B cell (primary cell): ENCODE measurements at regions not wholly inside any gene's neighbourhood (a gene's known extent, or its start where the extent isn't known, plus 50 kb on each side); places are given as distances from the start of the nearest gene placed in this dataset.
"Not testable (repeated sequence)": the region's sequence is repeated elsewhere in the genome, so short reads cannot be mapped to it uniquely, and the experiment has no call there.

Experiments used
- ATAC-seq: fragments of 200-7000 bp; cut with Tn5 transposase; one replicate; pipeline ENCODE4 v1.10.0; 2021; ENCODE audit warnings: low read depth, mild to moderate bottlenecking, moderate number of reproducible peaks, moderate library complexity
- CTCF ChIA-PET: fragments of 350-600 bp; sonication (Branson Sonifier 250); formaldehyde crosslinking; loops from one replicate; lab custom pipeline; 2021; ENCODE audit warnings: antibody characterized with exemption, inconsistent platforms; lab: Charles Lee
- POLR2A ChIA-PET: fragments of 350-600 bp; sonication (Branson Sonifier 250); formaldehyde crosslinking; loops from one replicate; lab custom pipeline; 2021; ENCODE audit warnings: antibody characterized with exemption; lab: Charles Lee
- DNase-seq: peaks from one replicate; pipeline ENCODE4 v3.0.0; 2013
- H2AFZ ChIP-seq: 2 replicates; pipeline ENCODE4 v1.6.1; 2012; ENCODE audit warnings: mild to moderate bottlenecking, low read depth, low read length; ENCODE audit not compliant: insufficient read depth, poor library complexity, severe bottlenecking
- H3K27ac ChIP-seq, 2 donors: 1 replicate in 1 of 2; 2 replicates in 1 of 2; pipeline ENCODE4 v1.5.1; 2012 to 2013; ENCODE audit warnings: low read length in 2 of 2, mild to moderate bottlenecking in 2 of 2, moderate library complexity in 1 of 2
- H3K27me3 ChIP-seq, 4 experiments: fragments of 200-600 bp in 1 of 4; sonication (generic) in 1 of 4; replicated peaks in 1 of 4; 1 replicate in 2 of 4; 2 replicates in 2 of 4; pipeline versions ENCODE4 v1.6.1 to v1.7.0; 2013 to 2016; ENCODE audit warnings: low read length in 3 of 4, mild to moderate bottlenecking in 2 of 4, mixed read lengths in 1 of 4, moderate library complexity in 1 of 4; ENCODE audit not compliant: insufficient read depth in 4 of 4, control insufficient read depth in 3 of 4; ENCODE audit errors: control extremely low read depth in 1 of 4
- H3K36me3 ChIP-seq, 2 experiments: replicated peaks in 1 of 2; 1 replicate in 1 of 2; 2 replicates in 1 of 2; pipeline versions ENCODE4 v1.6.1 to v1.7.1; 2013; ENCODE audit warnings: low read length in 1 of 2; ENCODE audit not compliant: insufficient read depth in 2 of 2, control insufficient read depth in 1 of 2; ENCODE audit errors: control extremely low read depth in 1 of 2, extremely low read depth in 1 of 2
- H3K4me1 ChIP-seq, 2 donors: fragments of 200-600 bp in 1 of 2; sonication (generic) in 1 of 2; 1 replicate in 1 of 2; 2 replicates in 1 of 2; pipeline versions ENCODE4 v1.5.1 to v1.6.1; 2013 to 2017; ENCODE audit warnings: low read length in 2 of 2; ENCODE audit not compliant: control insufficient read depth in 2 of 2, insufficient read depth in 2 of 2
- H3K4me2 ChIP-seq: replicated peaks from 2 replicates; pipeline ENCODE3; 2012; ENCODE audit warnings: mild to moderate bottlenecking, low read depth, low read length; ENCODE audit not compliant: poor library complexity, severe bottlenecking
- H3K4me3 ChIP-seq, 5 experiments: fragments of 200-600 bp in 1 of 5; sonication (generic) in 1 of 5; 1 replicate in 3 of 5; 2 replicates in 2 of 5; pipeline versions ENCODE4 v1.5.1 to v1.7.0; 2011 to 2016; ENCODE audit warnings: low read length in 4 of 5, mild to moderate bottlenecking in 4 of 5, low read depth in 2 of 5, control low read depth in 1 of 5, moderate library complexity in 1 of 5; ENCODE audit not compliant: insufficient read depth in 1 of 5; ENCODE audit errors: control extremely low read depth in 1 of 5, extremely low read depth in 1 of 5
- H3K79me2 ChIP-seq: fragments of 200-600 bp; sonication (generic); one replicate; pipeline ENCODE4 v1.6.0; 2016; ENCODE audit warnings: low read length; ENCODE audit not compliant: control insufficient read depth, insufficient read depth
- H3K9ac ChIP-seq: fragments of 200-600 bp; sonication (generic); 2 replicates; pipeline ENCODE4 v1.6.1; 2017; ENCODE audit warnings: mild to moderate bottlenecking, low read length, moderate library complexity
- H3K9me3 ChIP-seq, 3 donors: one replicate each; pipeline versions ENCODE4 v1.6.1 to v1.7.1; 2013; ENCODE audit warnings: low read length in 2 of 3; ENCODE audit not compliant: control insufficient read depth in 2 of 3, insufficient read depth in 1 of 3; ENCODE audit errors: control extremely low read depth in 1 of 3
- H4K20me1 ChIP-seq: 2 replicates; pipeline ENCODE4 v1.6.0; 2012; ENCODE audit warnings: mild to moderate bottlenecking, low read length; ENCODE audit not compliant: insufficient read depth, control insufficient read depth, poor library complexity, severe bottlenecking
- H3K27ac Mint-ChIP-seq: one replicate; pipeline ENCODE4 v1.8.0; 2021; ENCODE audit warnings: mixed read lengths
- H3K27me3 Mint-ChIP-seq: one replicate; pipeline ENCODE4 v1.8.0; 2021; ENCODE audit warnings: mixed read lengths
- H3K4me1 Mint-ChIP-seq: one replicate; pipeline ENCODE4 v1.8.0; 2021; ENCODE audit warnings: mixed read lengths
- H3K4me3 Mint-ChIP-seq: one replicate; pipeline ENCODE4 v1.8.0; 2021; ENCODE audit warnings: mixed read lengths
- H3K9me3 Mint-ChIP-seq: one replicate; pipeline ENCODE4 v1.8.0; 2022; ENCODE audit warnings: mixed read lengths; ENCODE audit not compliant: insufficient read depth
- WGBS: methylation state at CpG from one replicate; pipeline ENCODE4 v1.1.5; 2013; ENCODE audit warnings: missing lambda C conversion rate; ENCODE audit not compliant: insufficient coverage; 5-methylcytosine and 5-hydroxymethylcytosine counted together
- intact Hi-C: fragments of 100-400 bp; cut with micrococcal nuclease; formaldehyde crosslinking; loops from one replicate; pipeline ENCODE4 v1.10.0; 2022

GRCh38 chr15:24437735-24438134 lies 237.8 kb upstream of the NPAP1 start:
- ATAC-seq, CTCF ChIA-PET, H3K4me1 Mint-ChIP-seq, H3K4me3 Mint-ChIP-seq, H2AFZ ChIP-seq, H3K79me2 ChIP-seq, H4K20me1 ChIP-seq, intact Hi-C loops, DNase-seq, H3K27ac ChIP-seq, H3K9me3 Mint-ChIP-seq, POLR2A ChIA-PET, H3K27ac Mint-ChIP-seq, H3K4me3 ChIP-seq, H3K4me1 ChIP-seq, H3K27me3 ChIP-seq, H3K36me3 ChIP-seq, H3K9ac ChIP-seq, H3K9me3 ChIP-seq, H3K4me2 ChIP-seq, H3K27me3 Mint-ChIP-seq: not testable (repeated sequence)
- WGBS: 20% methylated on average over 1 of the region's 1 CpG

GRCh38 chr15:24477107-24478025 lies 198.2 kb upstream of the NPAP1 start:
- POLR2A ChIA-PET, H3K9me3 Mint-ChIP-seq, H3K4me2 ChIP-seq, H3K9ac ChIP-seq, H3K27me3 ChIP-seq, H3K4me1 ChIP-seq, H2AFZ ChIP-seq, H3K36me3 ChIP-seq, DNase-seq, H4K20me1 ChIP-seq, H3K27ac ChIP-seq, ATAC-seq, H3K79me2 ChIP-seq, intact Hi-C loops, H3K27me3 Mint-ChIP-seq, H3K27ac Mint-ChIP-seq, H3K4me3 Mint-ChIP-seq, H3K4me1 Mint-ChIP-seq, CTCF ChIA-PET, H3K4me3 ChIP-seq: not testable (repeated sequence)
- 48% methylated on average over 8 of the region's 49 CpGs for WGBS
- H3K9me3 ChIP-seq: peaks cover 0 to 11% (median 0%) of the 10 kb centered on the region in 3 donors

- DNase-seq, POLR2A ChIA-PET, H3K4me1 ChIP-seq, H3K4me1 Mint-ChIP-seq, H2AFZ ChIP-seq, H3K4me3 Mint-ChIP-seq, H4K20me1 ChIP-seq, H3K9me3 ChIP-seq, H3K79me2 ChIP-seq, H3K9ac ChIP-seq, H3K27ac ChIP-seq, ATAC-seq, H3K4me3 ChIP-seq, H3K4me2 ChIP-seq, H3K36me3 ChIP-seq, intact Hi-C loops, CTCF ChIA-PET, H3K9me3 Mint-ChIP-seq, H3K27me3 Mint-ChIP-seq, H3K27ac Mint-ChIP-seq, H3K27me3 ChIP-seq: not testable (repeated sequence)
- WGBS: 91% methylated on average over 12 of the region's 14 CpGs
Measured at GRCh38 chr15:24485885-24486567, 189.5 kb upstream of the NPAP1 start.
